Endothelial cell of umbilical vein (primary cell): ENCODE measurements at regions not wholly inside any gene's neighbourhood (a gene's known extent, or its start where the extent isn't known, plus 50 kb on each side); places are given as distances from the start of the nearest gene placed in this dataset.

ENCODE experiments used
- BruUV-seq: library from RNA; stranded (reverse); fragments of 400-500 nt; replicated peaks from 2 replicates; lab custom pipeline; 2021; lab: Mats Ljungman, UMichigan
- CTCF ChIA-PET: fragments of 300-600, 350-600 bp; sonication (Branson Sonifier 250); formaldehyde crosslinking; loops from one replicate; lab custom pipeline; 2021; ENCODE audit warnings: antibody characterized with exemption, inconsistent platforms; lab: Charles Lee
- POLR2A ChIA-PET: fragments of 300-600, 350-600 bp; sonication (Branson Sonifier 250); formaldehyde crosslinking; loops from one replicate; lab custom pipeline; 2021; ENCODE audit warnings: antibody characterized with exemption, inconsistent platforms; lab: Charles Lee
- DNase-seq: peaks from one replicate; pipeline ENCODE4 v3.0.0-alpha.2; 2011; ENCODE audit warnings: low read depth, low spot score
- FAIRE-seq: peaks from 2 replicates; lab custom pipeline; 2011; peaks lifted over from hg19 to GRCh38; lab: Jason Lieb, UNC
- H2AFZ ChIP-seq: 2 replicates; pipeline ENCODE4 v1.6.0; 2012; ENCODE audit warnings: low read depth, low read length, control low read depth, inconsistent platforms
- H3K27ac ChIP-seq: 2 replicates; pipeline ENCODE4 v1.5.1; 2011; ENCODE audit warnings: low read depth, mild to moderate bottlenecking, control low read depth, low read length, moderate library complexity; ENCODE audit not compliant: insufficient read depth
- H3K27me3 ChIP-seq, 2 experiments: 2 replicates each; pipeline versions ENCODE4 v1.6.0 to v1.6.1; 2011; ENCODE audit warnings: low read length in 2 of 2, mixed read lengths in 1 of 2; ENCODE audit not compliant: control insufficient read depth in 2 of 2, insufficient read depth in 2 of 2
- H3K36me3 ChIP-seq, 2 experiments: 2 replicates in 1 of 2; 3 replicates in 1 of 2; pipeline ENCODE4 v1.5.1; 2011; ENCODE audit warnings: low read length in 2 of 2, mild to moderate bottlenecking in 1 of 2, moderate library complexity in 1 of 2; ENCODE audit not compliant: control insufficient read depth in 2 of 2, insufficient read depth in 2 of 2; ENCODE audit errors: extremely low read depth in 1 of 2
- H3K4me1 ChIP-seq: 3 replicates; pipeline ENCODE4 v1.5.1; 2011; ENCODE audit warnings: mild to moderate bottlenecking, low read length; ENCODE audit not compliant: control insufficient read depth, insufficient read depth; ENCODE audit errors: extremely low read depth
- H3K4me2 ChIP-seq: 2 replicates; pipeline ENCODE4 v1.6.1; 2011; ENCODE audit warnings: low read length, control low read depth, mixed read lengths; ENCODE audit not compliant: insufficient read depth
- H3K4me3 ChIP-seq, 3 experiments: fragments of 200-600 bp in 1 of 3; sonication (generic), shearing (Covaris generic) in 1 of 3; replicated peaks in 1 of 3; 2 replicates each; pipeline ENCODE4 v1.5.1; 2011 to 2016; ENCODE audit warnings: control low read depth in 3 of 3, low read length in 3 of 3, mild to moderate bottlenecking in 2 of 3, inconsistent platforms in 1 of 3, low read depth in 1 of 3, moderate library complexity in 1 of 3; ENCODE audit not compliant: insufficient read depth in 1 of 3
- H3K79me2 ChIP-seq: 2 replicates; pipeline ENCODE4 v1.6.0; 2012; ENCODE audit warnings: low read length, inconsistent platforms; ENCODE audit not compliant: control insufficient read depth, insufficient read depth
- H3K9ac ChIP-seq: replicated peaks from 2 replicates; pipeline ENCODE3; 2011; ENCODE audit warnings: low read length, control low read depth; ENCODE audit not compliant: insufficient read depth; ENCODE audit errors: extremely low read depth
- H3K9me1 ChIP-seq: replicated peaks from 3 replicates; pipeline ENCODE4 v1.6.0; 2011; ENCODE audit warnings: mild to moderate bottlenecking, low read length; ENCODE audit not compliant: control insufficient read depth, insufficient read depth; ENCODE audit errors: extremely low read depth
- H3K9me3 ChIP-seq: replicated peaks from 2 replicates; pipeline ENCODE4 v1.5.1; 2012; ENCODE audit warnings: low read length, inconsistent platforms; ENCODE audit not compliant: control insufficient read depth, insufficient read depth
- H4K20me1 ChIP-seq: replicated peaks from 2 replicates; pipeline ENCODE3; 2011; ENCODE audit warnings: mild to moderate bottlenecking, low read length; ENCODE audit not compliant: control insufficient read depth, insufficient read depth; ENCODE audit errors: extremely low read depth
- CTCF ChIP-seq, 2 donors: IDR thresholded peaks; 1 replicate in 1 of 2; 2 replicates in 1 of 2; pipeline ENCODE4 v1.5.1; 2011; ENCODE audit warnings: low read length in 2 of 2, mild to moderate bottlenecking in 2 of 2, moderate library complexity in 2 of 2, control low read depth in 1 of 2, inconsistent platforms in 1 of 2, low read depth in 1 of 2; ENCODE audit not compliant: insufficient read depth in 1 of 2; ENCODE audit errors: extremely low read depth in 1 of 2
- EZH2 ChIP-seq: IDR thresholded peaks from 2 replicates; pipeline ENCODE4 v1.6.1; 2012; ENCODE audit warnings: borderline replicate concordance, low read depth, mild to moderate bottlenecking, moderate library complexity, low read length, inconsistent platforms; ENCODE audit not compliant: severe bottlenecking
- FOS ChIP-seq: IDR thresholded peaks from 2 replicates; pipeline ENCODE4 v1.6.1; 2011; ENCODE audit warnings: mild to moderate bottlenecking, low read length, moderate library complexity, borderline replicate concordance; ENCODE audit not compliant: insufficient read depth
- GATA2 ChIP-seq: IDR thresholded peaks from 2 replicates; pipeline ENCODE4 v1.7.0; 2011; ENCODE audit warnings: low read depth, mild to moderate bottlenecking, moderate library complexity, mixed read lengths, low read length; ENCODE audit not compliant: insufficient read length, insufficient read depth
- JUN ChIP-seq: IDR thresholded peaks from 2 replicates; pipeline ENCODE4 v1.6.1; 2011; ENCODE audit warnings: borderline replicate concordance, low read depth; ENCODE audit not compliant: insufficient read length, insufficient read depth
- MAX ChIP-seq: IDR thresholded peaks from 2 replicates; pipeline ENCODE4 v1.6.1; 2011; ENCODE audit not compliant: insufficient read depth, insufficient read length
- MYC ChIP-seq: IDR thresholded peaks from one replicate; pipeline ENCODE4 v1.6.1; 2011; ENCODE audit warnings: mild to moderate bottlenecking, low read depth, low read length
- POLR2A ChIP-seq: IDR thresholded peaks from 2 replicates; pipeline ENCODE4 v1.6.1; 2012; ENCODE audit warnings: low read depth, mild to moderate bottlenecking, control low read depth, low read length
- POLR2AphosphoS5 ChIP-seq: IDR thresholded peaks from 2 replicates; pipeline ENCODE4 v1.6.1; 2012; ENCODE audit warnings: low read depth, mild to moderate bottlenecking, control low read depth, low read length, moderate library complexity; ENCODE audit not compliant: insufficient read depth
- dilution Hi-C: fragments of 300-500 bp; cut with MboI; formaldehyde crosslinking; loops from one replicate; pipeline ENCODE4 v1.15.0; 2019; ENCODE audit warnings: low sequenced_read_pairs; ENCODE audit not compliant: extremely low pct_ligation_motif_present
- intact Hi-C: fragments of 100-400 bp; cut with micrococcal nuclease; formaldehyde crosslinking; loops from one replicate; pipeline ENCODE4 v1.10.0; 2022

GRCh38 chr17:77038884-77039555, 101.7 kb upstream of the SEC14L1 start:
- no peaks in the 10 kb centered on the region for H3K4me1 ChIP-seq
- TF ChIP-seq POLR2AphosphoS5 = no peak
- TF ChIP-seq POLR2A = no peak
- no peak for TF ChIP-seq GATA2
- TF ChIP-seq EZH2 = no peak
- no peak for TF ChIP-seq CTCF (IDR thresholded peaks at IDR 0.05; ENCODE audit: extremely low read depth in 1 of 2, insufficient read depth in 1 of 2, low read depth in 1 of 2, low read length in 2 of 2)
- TF ChIP-seq MAX = no peak
- TF ChIP-seq FOS = no peak
- no peak for TF ChIP-seq JUN
- TF ChIP-seq MYC = no peak
- no TSS peak for BruUV-seq
- dilution Hi-C loops = no loop called here
- FAIRE-seq (no peak), DNase-seq (no peak)
- ChIA-PET CTCF (interaction anchor here (3.9 kb wide), 1 partner anchor 18 kb away, joined by 32 read pairs; no protein-coding TSS in a partner anchor), POLR2A (no interaction called here)
- H3K9me3 ChIP-seq = no peaks in the 10 kb centered on the region
- H3K9me1 ChIP-seq = no peaks in the 10 kb centered on the region
- H3K4me3 ChIP-seq = no peak overlapping the region
- no peak overlapping the region for H3K9ac ChIP-seq
- intact Hi-C loops = no loop called here
- H3K36me3 ChIP-seq = no peaks in the 10 kb centered on the region
- H3K79me2 ChIP-seq = no peaks in the 10 kb centered on the region
- H3K27ac ChIP-seq = no peak overlapping the region
- no peaks in the 10 kb centered on the region for H3K27me3 ChIP-seq
- no peak overlapping the region for H3K4me2 ChIP-seq
- H2AFZ ChIP-seq = no peak overlapping the region
- H4K20me1 ChIP-seq = no peaks in the 10 kb centered on the region
